ENCODE measurements at regions not wholly inside any gene's neighbourhood (a gene's known extent, or its start where the extent isn't known, plus 50 kb on each side); places are given as distances from the start of the nearest gene placed in this dataset.

- no peak for DNase-seq (ENCODE audit: low read depth, low spot score)
- in situ Hi-C loops (cut with HindIII; ENCODE audit: low sequenced_read_pairs): no loop called here
Measured at GRCh38 chr1:187952446-187952845, 1123.7 kb downstream of the PLA2G4A start.

DNA sequence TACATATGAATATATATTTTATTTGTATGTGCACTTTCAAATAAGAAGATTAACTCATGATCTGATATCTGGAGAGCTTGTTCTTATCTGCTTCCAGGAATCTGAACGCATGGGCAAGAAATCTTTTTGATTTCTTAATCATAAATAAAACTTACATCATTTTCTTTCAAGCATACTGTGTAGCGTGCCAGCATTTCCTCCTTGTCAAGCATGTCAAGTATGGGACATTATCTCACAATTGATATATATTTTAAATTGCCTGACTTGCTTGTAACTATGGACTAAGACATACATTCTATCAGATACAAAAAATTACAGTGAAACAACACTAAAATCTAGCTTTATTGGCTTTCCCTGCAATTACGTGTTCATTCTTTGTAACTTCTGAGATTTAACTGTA, 1128.2 kb downstream of the PLA2G4A start:
- H3K4me3 ChIP-seq (ENCODE audit: low read depth, low read length): no peak overlapping the region
- DNase-seq (ENCODE audit: low read depth, low spot score): no peak
- in situ Hi-C loops (cut with HindIII; ENCODE audit: low sequenced_read_pairs): no loop called here
- TF ChIP-seq, protein P1, sequence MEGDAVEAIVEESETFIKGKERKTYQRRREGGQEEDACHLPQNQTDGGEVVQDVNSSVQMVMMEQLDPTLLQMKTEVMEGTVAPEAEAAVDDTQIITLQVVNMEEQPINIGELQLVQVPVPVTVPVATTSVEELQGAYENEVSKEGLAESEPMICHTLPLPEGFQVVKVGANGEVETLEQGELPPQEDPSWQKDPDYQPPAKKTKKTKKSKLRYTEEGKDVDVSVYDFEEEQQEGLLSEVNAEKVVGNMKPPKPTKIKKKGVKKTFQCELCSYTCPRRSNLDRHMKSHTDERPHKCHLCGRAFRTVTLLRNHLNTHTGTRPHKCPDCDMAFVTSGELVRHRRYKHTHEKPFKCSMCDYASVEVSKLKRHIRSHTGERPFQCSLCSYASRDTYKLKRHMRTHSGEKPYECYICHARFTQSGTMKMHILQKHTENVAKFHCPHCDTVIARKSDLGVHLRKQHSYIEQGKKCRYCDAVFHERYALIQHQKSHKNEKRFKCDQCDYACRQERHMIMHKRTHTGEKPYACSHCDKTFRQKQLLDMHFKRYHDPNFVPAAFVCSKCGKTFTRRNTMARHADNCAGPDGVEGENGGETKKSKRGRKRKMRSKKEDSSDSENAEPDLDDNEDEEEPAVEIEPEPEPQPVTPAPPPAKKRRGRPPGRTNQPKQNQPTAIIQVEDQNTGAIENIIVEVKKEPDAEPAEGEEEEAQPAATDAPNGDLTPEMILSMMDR (IDR thresholded peaks at IDR 0.05; ENCODE audit: low read depth, low read length): no peak

More at GRCh38 chr1:187952446-187952845, 1123.7 kb downstream of the PLA2G4A start:
- TF ChIP-seq, protein P1 (IDR thresholded peaks at IDR 0.05; ENCODE audit: low read depth, low read length): no peak
- no peak overlapping the region for H3K4me3 ChIP-seq (ENCODE audit: low read depth, low read length)

- in situ Hi-C loops (cut with HindIII; ENCODE audit: low sequenced_read_pairs): no loop called here
Measured at GRCh38 chr1:187958207-187958606, 1129.5 kb downstream of the PLA2G4A start.

DNA sequence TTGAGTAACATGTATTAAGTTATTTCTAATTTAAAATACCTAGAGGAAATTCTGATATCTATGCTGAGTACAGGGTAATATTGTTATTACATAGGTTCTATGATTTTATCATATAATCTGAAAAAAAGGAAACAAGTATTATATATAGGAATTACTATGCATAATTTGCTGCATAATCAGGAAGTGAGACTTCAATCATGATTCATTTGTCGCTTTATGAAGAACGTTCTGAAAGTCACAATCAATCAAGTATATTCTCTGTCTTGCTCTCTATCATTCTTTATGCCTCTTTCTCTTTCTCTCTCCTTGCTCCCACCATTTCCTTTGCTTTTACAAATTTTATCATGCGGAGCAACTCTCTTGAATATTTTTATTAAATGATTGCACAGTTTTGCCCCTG, 1130.3 kb downstream of the PLA2G4A start:
- in situ Hi-C loops (cut with HindIII; ENCODE audit: low sequenced_read_pairs): no loop called here
- DNase-seq (ENCODE audit: low read depth, low spot score): no peak
- TF ChIP-seq, protein P1 (IDR thresholded peaks at IDR 0.05; ENCODE audit: low read depth, low read length): no peak
- no peak overlapping the region for H3K4me3 ChIP-seq (ENCODE audit: low read depth, low read length)

More at GRCh38 chr1:187958207-187958606, 1129.5 kb downstream of the PLA2G4A start:
- H3K4me3 ChIP-seq (ENCODE audit: low read depth, low read length): no peak overlapping the region
- TF ChIP-seq, protein P1 (IDR thresholded peaks at IDR 0.05; ENCODE audit: low read depth, low read length): no peak
- DNase-seq (ENCODE audit: low read depth, low spot score): no peak

GRCh38 chr1:187960125-187960638, 1131.4 kb downstream of the PLA2G4A start:
- DNase-seq (ENCODE audit: low read depth, low spot score): no peak
- in situ Hi-C loops (cut with HindIII; ENCODE audit: low sequenced_read_pairs): no loop called here
- no peak overlapping the region for H3K4me3 ChIP-seq (ENCODE audit: low read depth, low read length)
- TF ChIP-seq, protein P1 (IDR thresholded peaks at IDR 0.05; ENCODE audit: low read depth, low read length): no peak

DNA sequence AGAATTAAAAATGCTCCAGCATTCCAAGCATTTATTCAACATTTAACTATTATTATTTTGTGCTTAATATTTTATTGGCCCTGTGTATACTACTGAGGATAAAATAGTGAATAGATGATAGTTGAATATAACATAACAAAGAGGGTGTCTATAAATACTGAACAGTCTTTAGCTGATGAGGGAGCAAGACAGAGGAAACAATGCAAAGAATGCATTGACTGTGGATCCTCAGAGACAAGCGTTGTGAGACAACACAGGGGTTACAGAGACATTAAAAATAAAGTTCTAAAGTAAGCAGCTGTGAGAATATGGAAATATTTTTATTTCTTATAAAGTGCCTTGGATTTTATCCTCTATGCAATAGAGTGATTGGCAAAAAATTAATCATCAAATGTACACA, 1133.1 kb downstream of the PLA2G4A start:
- TF ChIP-seq, protein P1 (IDR thresholded peaks at IDR 0.05; ENCODE audit: low read depth, low read length): no peak
- in situ Hi-C loops (cut with HindIII; ENCODE audit: low sequenced_read_pairs): no loop called here
- no peak for DNase-seq (ENCODE audit: low read depth, low spot score)

More for the DNA sequence above, 1133.1 kb downstream of the PLA2G4A start:
- no peak overlapping the region for H3K4me3 ChIP-seq (ENCODE audit: low read depth, low read length)

All from astrocyte of the spinal cord (primary cell).